Activated CD4-positive, alpha-beta T cell treated with anti-CD3 and anti-CD28 coated beads, Interleukin-2, amount 50 U/mL, for 1 hour (primary cell): ENCODE measurements at regions not wholly inside any gene's neighbourhood (a gene's known extent, or its start where the extent isn't known, plus 50 kb on each side); places are given as distances from the start of the nearest gene placed in this dataset.

ENCODE experiments used
- DNase-seq: peaks from one replicate; pipeline ENCODE4 v3.0.0-alpha.2; 2020

DNA sequence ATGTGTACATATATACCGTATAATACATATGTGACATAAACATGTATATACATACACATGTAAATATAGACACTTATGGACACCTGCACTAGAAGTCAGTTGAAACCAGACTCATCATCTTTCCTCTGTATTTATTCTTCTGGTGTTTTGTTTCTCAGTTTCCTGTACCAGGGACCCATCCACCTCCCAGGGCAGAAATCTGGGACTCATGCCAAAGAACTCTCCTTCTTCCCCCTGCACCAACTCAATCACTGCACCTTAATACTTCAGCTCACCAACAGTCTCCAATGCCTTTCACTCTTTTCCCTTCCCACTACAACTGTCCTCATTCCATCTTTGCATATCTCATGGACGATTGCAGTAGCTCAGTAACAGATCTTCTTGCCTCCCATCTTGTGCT is 428.0 kb downstream of the FBXO15 start:
- no peak for DNase-seq

DNA sequence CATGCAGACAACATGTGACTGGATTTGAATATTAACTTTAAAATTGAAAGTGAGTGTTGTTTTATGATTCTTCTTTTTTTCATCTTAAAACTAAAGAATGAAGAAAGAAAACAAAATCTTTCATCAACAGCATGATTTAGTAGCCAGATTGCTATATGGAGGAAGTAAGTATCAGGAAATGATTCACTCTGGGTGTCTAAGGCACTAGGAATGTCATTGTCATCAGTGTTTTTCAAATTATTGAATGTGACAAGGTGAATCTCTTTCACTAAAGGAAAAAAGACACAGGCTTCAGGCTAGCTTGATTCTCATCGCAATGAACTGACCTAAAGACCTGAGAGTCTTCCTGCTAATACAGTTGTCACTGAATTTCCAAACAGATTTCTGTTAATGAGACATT is 430.1 kb downstream of the FBXO15 start:
- no peak for DNase-seq

DNA sequence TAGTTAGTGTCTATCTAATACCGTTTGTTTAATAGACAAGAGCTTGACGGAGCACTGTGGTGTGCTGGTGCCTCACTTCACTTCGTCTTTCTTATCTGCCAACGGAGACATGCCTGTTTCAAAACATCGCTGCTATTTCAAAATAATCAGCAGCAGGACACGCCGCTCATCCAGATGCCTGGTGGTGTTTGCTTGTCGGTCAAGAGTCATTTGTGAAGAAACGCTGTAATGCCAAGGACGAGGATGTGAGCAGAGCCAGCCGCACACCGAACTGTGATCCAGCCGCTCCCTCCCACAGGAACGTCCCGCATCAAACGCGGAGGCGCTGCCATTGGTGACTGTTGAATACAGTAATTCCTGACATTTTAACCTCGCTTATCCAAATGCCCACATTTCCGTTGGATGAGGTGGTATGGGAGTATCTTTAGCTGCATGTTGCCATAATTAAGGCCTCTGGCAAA is 432.4 kb downstream of the FBXO15 start:
- no peak for DNase-seq

DNA sequence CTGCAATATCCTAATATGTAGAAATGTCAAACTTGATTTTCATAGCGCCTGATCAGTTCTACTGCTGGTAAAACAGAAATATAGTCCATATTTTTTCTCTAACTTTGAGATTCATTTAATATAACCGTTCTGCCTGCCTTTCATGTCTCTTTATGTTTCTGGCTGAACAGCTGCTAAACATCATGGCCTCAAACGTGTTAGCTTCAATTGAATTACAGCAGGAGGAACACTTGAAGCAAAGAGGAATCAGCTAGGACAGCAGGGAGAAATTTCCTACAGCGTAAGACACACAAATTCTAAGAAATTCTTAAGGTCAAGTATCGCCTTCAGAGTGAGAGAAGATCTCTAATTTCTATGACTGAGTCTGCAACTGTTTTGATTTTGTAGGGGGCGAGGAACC is 433.2 kb downstream of the FBXO15 start:
- no peak for DNase-seq

DNA sequence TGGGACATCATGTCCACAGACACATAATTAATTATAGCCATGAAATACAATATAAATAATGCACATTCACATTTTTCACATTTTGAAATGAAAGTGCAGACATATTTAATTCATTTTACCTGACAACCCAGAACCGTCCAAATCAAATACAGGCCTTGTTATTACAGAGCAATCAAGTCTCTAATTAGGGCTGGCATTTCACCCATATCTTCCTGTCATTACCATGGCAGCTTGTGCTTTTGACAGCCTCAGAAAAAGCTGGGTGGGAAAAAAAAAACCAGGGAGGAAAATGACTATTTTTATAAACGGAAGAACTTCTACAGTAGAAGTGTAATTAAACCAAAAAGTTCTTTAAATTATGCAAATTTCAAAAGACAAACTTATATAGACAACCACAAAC is 436.4 kb downstream of the FBXO15 start:
- DNase-seq = no peak

DNA sequence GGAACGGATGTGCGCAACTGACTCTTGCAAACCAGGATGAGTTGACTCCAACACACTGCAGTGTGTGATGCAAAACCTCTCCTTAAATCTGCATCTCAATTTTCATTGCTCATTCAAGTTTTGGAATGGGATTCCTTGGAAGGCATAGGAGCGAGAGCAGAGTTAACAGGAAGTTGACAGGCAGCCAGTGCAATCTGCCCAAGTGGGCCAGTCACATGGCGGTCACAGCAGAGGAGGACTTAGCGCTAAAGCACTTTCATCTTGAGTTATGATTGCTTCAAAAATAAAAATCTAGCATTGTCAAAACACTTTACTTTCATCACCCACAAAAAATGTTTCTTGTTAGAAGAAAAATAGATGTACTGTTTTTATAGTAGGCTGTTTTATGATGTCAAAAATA is 439.0 kb downstream of the FBXO15 start:
- no peak for DNase-seq

DNA sequence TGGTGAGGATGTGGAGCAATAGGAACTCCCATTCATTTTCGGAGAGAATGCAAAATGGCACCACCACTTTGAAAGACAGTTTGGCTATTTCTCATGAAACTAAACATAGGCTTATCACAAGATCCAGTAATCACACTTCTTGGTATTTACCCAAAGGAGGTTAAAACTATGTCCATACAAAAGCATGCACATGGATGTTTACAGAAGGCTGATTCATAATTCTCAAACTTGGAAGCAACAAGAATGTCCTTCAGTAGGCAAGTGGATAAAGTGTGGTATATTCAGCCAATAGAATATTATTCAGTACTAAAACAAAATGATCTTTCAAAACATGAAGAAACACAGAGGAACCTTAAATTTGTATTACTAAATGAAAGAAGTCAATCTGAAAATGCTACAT is 440.6 kb downstream of the FBXO15 start:
- no peak for DNase-seq

DNA sequence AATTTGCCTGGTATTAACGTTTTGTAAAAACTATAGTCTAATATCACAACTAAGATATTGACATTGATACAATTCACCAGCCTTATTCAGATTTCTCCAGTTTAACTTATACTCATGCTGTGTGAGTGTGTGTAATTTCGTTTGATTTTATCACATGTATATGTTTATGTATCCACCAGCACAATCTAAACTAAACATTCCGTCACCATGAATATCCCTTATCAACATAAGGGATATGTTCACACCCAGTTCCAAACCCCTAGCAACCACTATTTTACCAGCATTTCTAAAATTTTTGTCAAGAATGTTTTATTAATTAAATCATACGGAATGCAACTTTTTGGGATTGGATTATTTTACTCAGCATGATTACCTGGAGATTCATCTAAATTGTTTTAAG is 450.3 kb downstream of the FBXO15 start:
- DNase-seq = no peak

DNA sequence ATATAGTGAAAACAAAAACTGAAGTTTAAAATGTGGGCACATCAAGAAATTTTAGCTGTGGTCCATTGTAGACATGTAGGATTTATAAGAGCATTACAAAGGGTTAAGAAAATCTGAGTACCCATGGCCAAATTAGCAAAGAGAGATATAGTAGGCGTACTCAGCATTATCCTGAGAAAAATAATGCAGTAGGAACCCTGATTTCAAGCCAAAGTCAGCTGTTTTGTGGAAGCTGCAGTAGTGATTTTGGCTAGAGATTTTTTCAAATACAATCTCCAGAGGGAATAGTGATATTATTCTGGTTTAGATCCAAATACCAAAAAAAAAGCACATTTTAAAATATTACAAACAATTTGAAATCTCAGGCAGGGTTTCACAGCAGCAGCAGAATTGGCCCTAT is 450.9 kb downstream of the FBXO15 start:
- no peak for DNase-seq

DNA sequence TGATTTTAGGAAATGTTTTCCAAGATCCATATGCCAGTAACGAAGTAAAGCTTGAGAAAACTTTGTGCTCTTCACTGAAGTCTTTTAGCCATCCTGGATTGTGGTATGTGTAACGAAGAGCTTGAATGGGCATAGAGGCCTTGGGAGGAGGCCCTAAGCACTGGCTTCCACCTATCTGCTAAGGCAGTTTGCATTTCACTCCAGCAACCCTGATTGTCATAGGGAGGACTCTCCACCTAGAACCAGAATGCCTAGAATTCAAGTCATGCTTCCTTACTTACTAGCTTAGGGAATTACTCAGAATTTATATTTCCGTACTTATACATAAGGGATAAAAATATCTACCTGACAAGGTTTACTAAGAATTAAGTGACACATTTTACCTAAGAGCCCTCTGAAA is 451.5 kb downstream of the FBXO15 start:
- no peak for DNase-seq

DNA sequence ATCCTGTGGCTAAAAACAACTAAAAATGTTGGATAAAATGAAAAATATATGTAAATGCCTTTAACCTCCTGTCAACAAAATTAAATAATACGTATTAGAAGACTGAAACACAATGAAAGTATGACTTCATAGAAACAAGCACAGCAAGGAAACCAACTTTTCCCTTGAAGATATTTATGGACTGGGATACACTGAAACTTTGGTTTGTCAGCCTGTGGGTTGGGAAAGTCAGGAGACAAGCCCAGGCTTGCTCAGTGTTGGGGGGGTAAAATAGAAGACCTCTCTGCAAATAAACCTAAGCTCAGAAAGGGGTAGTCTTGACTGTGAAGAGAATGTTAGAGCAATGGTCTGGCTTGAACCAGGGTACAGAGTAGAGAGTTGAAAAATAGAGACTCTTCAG is 454.5 kb downstream of the FBXO15 start:
- DNase-seq = no peak

DNA sequence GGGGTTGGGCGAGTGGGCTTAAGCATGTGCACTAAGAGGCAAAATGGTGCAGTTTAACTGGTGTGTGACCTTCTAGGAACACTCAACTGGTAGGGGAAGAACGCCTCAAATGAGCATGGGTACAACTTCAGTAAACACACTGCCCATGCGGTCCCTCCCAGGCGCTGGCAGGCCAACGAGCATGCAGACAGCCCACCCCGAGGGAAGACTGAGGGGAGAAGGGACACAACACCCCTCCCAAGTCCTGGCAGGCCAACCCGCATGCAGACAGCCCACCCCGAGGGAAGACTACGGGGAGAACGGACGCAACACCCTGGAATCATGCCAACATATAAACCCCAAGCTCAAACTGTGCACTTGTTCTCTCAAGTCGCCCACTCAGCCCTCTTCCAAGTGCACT is 456.0 kb downstream of the FBXO15 start:
- no peak for DNase-seq

DNA sequence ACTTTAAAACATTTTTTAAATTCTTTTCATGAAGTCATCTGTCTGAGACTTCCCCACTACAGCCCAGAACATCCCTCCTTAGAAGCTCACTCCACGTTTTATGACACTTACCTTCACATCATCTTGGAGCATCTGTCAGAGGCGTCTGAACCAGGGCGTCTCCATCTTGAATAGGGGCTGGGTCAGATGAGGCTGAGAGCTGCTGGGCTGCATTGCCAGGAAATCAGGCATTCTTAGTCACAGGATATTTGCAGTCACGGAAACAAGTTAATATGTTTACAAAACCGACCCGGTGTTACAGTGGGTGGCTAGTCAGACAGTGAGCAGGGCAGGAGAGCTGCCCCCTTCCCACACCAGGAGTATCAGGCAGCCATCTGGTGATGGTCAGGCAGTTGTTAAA is 456.5 kb downstream of the FBXO15 start:
- no peak for DNase-seq

DNA sequence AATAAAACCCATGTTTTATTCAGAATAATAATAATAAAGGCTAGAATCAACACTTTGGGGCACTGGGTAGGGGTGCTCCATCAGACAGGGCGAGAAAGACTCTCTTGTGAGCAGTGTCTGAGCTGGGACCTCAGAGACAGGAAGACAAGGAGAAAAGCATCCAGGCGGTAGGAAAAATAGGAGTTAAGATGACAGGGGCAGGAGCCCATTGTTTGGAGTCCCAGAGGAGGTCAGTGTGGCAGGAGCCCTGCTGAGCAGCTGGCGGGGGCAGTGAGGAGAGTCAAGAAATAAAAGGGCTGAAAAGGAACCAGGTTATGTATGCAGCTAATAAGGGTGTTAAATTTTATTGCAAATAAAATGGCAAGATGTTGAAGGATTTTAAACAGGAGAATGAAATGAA is 457.4 kb downstream of the FBXO15 start:
- DNase-seq = no peak

DNA sequence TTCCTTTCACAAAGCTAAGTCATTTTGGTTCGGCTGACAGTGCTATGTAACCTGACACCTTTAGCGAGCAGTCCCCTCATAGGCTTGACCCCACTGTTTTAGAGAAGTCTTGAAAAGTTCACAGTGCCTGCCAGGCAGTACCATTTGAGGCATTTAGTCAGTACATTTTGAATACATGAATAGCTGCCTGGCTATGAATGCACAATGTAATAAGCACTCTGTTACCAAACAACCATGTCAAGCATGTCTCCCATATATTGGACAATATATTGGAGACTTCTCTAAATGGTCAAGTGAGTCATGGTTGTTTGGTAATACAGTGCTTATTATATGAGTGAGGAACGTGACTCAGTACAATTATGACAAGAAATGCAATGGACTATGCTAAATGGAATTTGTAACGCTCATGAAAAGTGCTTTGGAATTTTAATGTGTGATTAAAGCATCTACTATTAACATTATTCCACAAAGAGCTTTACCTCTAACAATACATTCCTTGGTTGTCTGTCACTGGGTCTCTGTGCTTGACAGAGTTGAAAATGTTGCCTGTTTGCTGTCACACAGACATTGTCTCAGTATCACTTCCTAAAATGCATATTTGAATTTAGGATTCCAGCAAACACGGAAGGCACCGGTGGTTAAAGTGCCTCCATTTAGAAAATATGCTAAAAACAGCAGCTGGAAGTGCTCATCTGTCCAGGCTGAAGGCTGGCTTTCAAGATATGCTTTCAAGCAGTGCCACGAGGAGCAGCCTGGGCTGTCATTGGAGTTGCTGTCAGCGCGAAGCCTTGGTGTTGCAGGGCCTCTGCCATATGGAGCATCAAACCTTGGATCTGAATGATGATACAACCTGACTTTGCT is 458.6 kb downstream of the FBXO15 start:
- DNase-seq = no peak

DNA sequence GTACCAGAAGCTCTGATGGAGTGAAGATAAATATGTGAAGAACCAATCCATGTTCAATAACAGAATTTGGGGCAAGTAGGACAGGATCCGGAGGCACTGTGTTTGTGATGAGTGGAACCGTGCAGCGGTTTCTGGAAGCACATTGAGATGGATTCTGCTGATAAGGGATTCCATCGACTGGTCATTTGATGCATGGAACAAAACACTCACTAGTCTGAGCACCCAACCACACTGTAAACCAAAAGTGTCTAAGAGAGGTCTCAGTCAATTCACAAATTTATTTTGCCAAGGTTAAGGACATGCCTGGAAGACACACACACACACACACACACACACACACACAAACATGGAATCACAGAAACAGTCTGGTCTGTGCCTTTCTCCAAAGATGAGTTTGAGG is 459.5 kb downstream of the FBXO15 start:
- no peak for DNase-seq

DNA sequence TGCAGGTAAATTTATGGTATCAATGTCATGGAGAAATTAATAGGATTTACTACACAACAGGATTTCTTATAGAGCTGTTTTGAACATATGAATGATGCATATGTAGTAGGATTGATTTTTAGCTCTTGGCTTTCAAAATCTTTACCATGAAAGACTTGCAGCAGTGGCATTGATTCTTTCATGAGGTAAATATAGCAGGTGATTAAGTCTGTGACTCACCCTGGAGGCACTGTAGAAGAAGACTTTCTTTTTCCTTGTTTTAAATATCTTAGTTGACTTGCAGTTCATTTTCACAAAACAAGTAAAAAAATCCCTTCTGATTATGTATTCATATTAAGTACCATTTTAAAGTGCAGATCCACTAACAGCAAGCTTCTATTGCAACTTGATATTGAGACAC is 463.0 kb downstream of the FBXO15 start:
- DNase-seq = no peak

DNA sequence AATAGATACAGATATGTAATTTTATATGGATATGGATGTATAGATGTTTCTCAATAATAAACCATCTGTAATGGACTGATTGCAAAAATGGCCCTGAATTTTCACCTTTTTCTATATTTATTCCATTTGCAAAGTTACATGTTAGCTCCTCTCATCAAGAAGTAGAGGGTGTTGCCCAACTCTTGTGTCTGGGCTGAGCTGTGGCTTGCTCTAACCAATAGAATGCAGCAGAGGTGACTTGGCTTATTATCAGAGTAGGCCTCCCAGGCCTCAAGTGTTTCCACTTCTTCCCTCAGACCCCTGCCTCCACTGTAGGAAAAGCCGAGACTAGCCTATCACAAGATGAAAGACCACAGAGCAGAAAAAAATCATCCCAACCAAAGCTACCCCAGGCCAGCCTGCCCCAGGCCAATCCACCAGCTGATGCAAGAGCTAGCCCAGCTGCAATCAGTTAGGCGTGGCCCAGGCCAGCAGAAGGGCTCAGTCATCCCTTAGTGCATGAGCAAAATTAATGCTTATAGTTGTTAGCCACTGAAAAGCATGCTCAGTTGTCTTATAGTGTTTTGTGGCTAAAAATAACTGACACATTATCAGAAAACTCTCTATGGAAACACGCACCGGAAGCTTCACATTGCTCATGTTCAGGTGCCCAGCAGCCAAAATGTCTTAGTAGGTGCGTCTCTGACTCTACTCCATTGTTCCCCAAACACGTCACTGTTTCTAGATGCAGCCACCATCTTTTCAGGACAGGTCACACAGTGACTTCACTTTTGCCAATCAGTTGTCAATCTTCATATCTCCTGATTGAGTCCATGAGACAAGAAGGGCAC is 464.0 kb downstream of the FBXO15 start:
- DNase-seq = no peak

DNA sequence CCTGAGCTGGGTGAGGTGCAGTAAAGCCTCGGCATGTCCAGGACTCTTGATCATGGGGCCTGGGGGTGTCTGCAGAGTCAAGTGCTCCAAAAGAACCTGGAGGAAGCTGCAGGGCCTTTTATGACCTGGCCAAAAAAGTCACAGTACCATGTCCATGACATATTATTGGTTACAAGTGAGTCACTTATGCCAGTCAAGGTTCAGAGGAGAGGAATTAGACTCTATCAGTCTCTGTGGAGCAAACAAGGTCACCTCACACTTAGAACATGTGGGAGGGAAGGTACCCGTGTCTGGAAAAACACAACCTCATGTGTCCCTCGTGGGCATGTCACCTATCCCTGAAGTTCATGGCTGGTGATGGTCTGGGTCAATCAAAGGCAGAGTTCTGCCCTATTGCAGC is 465.7 kb downstream of the FBXO15 start:
- DNase-seq = no peak

DNA sequence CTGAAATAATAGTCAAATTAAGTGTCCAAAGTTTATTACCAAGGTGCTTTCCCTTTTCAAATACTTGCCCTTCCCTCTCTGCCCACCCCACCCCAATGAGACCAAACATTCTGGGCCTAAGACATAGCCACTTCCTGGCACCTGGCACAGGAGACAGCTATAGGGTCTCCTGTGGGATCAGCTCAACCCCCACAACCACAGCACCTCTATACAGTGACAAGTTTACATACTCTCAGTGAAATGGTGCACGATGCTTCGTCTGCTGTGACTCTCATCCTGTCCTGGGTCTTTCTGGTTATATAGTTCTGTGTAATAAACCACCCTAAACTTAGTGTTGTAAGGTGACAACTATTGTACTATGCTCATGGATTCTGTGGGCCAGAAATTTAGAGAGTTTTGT is 466.2 kb downstream of the FBXO15 start:
- no peak for DNase-seq

DNA sequence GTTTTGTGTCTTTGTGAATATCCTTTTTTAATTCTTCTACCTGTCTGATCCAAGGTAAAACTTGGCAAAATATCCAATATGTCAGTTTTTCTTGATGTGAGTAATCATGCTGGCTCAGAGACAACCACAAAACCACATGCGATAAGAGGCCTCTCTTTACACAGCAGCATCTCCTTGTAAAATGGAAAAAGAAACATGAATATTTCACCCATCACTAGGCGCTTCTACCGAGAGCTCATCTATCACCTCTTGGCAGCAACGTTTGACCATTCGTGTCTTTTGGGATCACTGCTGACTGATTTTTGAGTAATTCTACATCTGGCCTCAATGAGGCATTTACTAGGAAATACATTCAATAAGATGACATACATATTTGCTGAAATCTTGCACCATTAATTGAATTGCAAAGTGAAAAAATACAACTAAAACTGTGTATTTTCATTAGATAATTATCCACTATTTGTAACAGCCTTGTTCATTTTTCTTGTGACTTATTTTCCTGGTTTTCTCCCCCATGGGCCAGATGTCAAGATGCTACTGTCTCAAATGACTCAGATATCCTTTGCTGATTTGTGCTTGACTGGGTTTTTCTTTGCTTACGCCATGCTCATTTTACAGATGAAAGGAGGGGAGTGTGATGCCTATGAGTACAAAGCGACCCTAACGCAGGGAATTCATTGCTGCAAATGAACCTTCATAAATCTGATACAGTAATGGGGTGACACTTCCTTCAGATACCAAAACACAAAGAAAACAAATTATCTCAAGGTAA is 467.5 kb downstream of the FBXO15 start:
- DNase-seq = no peak

DNA sequence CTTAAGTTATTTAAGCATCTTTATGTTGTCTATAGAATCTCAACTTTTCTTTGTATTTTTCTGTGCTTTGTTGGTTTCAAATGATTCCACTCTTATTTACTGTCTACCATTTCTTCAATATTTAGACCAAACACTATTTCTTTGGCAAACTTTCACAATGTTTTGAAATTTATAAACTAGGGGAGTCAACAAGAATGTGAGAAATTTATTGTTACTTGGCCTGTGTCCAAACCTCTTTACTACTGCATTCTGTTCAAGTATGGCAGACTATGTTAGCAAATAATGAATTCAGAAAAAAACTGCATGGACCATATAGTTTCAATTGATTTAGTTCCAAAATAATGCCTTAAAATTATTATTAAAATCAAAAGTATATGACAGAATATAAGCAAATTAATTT is 470.2 kb downstream of the FBXO15 start:
- DNase-seq = no peak

DNA sequence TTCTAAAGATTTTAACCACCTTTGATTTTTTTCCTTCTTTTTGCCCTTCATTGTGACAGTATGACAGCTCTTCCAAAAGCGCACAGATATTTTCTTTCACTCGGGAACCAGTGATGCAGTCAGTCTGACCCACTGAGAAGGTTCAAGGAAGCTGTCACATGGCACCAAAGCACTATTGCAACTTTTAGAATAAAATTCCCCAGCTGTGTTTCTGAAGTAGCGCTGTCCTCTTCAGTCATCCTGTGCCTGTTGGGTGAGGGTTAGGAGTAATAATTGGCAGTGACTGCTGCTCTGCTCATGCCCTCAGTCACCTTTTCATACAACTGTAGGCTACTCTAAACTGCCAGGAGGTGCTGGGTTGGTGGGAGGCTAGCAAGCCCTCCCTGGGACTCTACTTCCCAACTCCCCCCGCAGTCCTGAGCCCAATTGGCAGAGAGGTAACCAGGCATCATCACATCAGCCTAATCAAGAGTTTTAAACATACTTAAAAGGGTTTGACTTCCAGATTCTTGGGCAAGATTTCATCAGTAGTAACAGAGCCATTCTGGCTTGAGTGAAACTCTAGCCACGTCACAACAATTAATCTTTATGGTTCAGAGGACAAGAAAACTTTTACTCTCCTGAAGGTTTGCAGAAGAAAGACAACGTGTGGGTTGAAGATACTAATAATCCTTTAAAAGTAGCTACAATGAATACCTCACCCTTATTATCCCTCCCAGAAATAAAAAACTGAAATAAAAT is 473.3 kb downstream of the FBXO15 start:
- no peak for DNase-seq
